ENCODE measurements at regions not wholly inside any gene's neighbourhood (a gene's known extent, or its start where the extent isn't known, plus 50 kb on each side); places are given as distances from the start of the nearest gene placed in this dataset.

DNA sequence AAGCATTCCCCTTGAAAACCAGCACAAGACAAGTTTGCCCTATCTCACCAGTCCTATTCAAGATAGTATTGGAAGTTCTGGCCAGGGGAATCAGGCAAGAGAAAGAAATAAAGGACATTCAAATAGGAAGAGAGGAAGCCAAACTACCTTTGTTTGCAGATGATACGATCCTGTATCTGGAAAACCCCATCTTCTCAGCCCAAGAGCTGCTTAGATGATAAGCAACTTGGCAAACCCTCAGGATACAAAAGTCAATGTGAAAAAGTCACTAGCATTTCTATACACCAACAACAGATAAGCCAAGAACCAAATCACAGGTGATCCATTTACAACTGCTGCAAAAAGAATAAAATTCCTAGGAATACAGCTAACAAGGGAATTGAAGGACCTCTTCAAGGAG, 403.7 kb upstream of the AZI2 start:
- in situ Hi-C loops (cut with MboI; ENCODE audit: low pct_ligation_motif_present in 1 of 4, low pct_unique_long_range_greater_than_20kb in 1 of 4, low sequenced_read_pairs in 3 of 4): no loop called here
- intact Hi-C loops (cut with DNase I; ENCODE audit: low total_unique reads): no loop called here
- Histone ChIP-seq H3K4me1 (no peaks in the 10 kb centered on the region), H3K27me3 (no peaks in the 10 kb centered on the region), H3K36me3 (no peaks in the 10 kb centered on the region), H3K9me3 (peaks cover 6 to 13% of the 10 kb centered on the region in 2 donors), H3K27ac (no peak overlapping the region), H3K4me3 (no peak overlapping the region)
- 72 to 80% methylated on average over 1 of the region's 1 CpG for WGBS, 2 donors (ENCODE audit: low coverage in 1 of 2)
- no peak for TF ChIP-seq POLR2A (IDR thresholded peaks at IDR 0.05)
- TF ChIP-seq EP300 (IDR thresholded peaks at IDR 0.05; ENCODE audit: low read depth): no peak
- TF ChIP-seq, protein P1, sequence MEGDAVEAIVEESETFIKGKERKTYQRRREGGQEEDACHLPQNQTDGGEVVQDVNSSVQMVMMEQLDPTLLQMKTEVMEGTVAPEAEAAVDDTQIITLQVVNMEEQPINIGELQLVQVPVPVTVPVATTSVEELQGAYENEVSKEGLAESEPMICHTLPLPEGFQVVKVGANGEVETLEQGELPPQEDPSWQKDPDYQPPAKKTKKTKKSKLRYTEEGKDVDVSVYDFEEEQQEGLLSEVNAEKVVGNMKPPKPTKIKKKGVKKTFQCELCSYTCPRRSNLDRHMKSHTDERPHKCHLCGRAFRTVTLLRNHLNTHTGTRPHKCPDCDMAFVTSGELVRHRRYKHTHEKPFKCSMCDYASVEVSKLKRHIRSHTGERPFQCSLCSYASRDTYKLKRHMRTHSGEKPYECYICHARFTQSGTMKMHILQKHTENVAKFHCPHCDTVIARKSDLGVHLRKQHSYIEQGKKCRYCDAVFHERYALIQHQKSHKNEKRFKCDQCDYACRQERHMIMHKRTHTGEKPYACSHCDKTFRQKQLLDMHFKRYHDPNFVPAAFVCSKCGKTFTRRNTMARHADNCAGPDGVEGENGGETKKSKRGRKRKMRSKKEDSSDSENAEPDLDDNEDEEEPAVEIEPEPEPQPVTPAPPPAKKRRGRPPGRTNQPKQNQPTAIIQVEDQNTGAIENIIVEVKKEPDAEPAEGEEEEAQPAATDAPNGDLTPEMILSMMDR (IDR thresholded peaks at IDR 0.05): no peak
- no peak for TF ChIP-seq POLR2AphosphoS5 (IDR thresholded peaks at IDR 0.05)
- no peak for DNase-seq

DNA sequence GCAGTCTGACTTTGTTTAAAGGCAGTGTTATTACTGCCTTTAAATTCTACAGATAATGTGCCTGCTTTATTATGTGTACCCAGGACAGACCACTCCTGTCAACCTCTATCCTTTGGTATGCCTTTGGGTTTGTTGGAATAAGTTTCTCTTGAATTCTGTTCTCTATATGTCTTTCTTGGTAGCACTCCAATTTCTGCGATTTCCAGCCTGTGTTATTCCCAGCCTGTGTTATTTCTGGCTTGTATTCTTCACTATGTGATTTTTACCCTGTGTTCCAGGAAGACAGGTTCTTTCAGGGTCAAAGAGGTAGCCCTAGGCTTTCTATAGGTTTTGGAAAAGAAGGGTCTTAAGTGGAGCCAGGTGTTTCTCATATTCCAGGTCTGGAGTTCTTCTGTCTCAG, 407.4 kb upstream of the AZI2 start:
- WGBS, 2 donors (ENCODE audit: low coverage in 1 of 2): 68 to 86% methylated on average over 1 of the region's 1 CpG
- Histone ChIP-seq H3K4me1 (no peaks in the 10 kb centered on the region), H3K9me3 (peaks cover 0 to 1% of the 10 kb centered on the region in 2 donors), H3K27ac (no peak overlapping the region), H3K27me3 (no peaks in the 10 kb centered on the region), H3K36me3 (no peaks in the 10 kb centered on the region), H3K4me3 (no peak overlapping the region)
- TF ChIP-seq, protein P1 (IDR thresholded peaks at IDR 0.05): no peak
- TF ChIP-seq POLR2AphosphoS5 (IDR thresholded peaks at IDR 0.05) (no peak), POLR2A (IDR thresholded peaks at IDR 0.05) (no peak), EP300 (IDR thresholded peaks at IDR 0.05; ENCODE audit: low read depth) (no peak)
- no peak for DNase-seq
- intact Hi-C loops (cut with DNase I; ENCODE audit: low total_unique reads): no loop called here
- in situ Hi-C loops (cut with MboI; ENCODE audit: low pct_ligation_motif_present in 1 of 4, low pct_unique_long_range_greater_than_20kb in 1 of 4, low sequenced_read_pairs in 3 of 4): no loop called here

DNA sequence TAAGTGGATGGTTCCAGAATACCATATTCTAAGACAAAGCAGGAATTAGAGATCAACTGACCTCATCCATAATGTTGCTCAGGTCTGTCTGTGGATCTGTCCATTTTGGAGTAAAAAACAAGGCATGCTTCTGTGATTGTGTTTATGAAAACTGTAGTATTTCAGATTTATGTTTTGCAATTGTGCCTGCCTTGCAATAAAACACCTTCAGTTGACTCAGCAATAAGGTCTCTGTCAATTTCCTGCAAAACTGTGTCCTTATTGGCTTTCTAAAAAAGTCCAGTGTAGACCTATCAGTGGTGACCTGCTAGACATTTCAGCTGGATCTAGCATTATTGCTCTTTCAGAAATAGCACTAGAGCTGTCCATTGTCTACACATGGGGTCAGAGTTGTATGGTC, 409.5 kb upstream of the AZI2 start:
- no peaks in the 10 kb centered on the region for H3K9me3 ChIP-seq
- no peak for DNase-seq
- H3K4me3 ChIP-seq: no peak overlapping the region
- no peaks in the 10 kb centered on the region for H3K4me1 ChIP-seq
- no peaks in the 10 kb centered on the region for H3K36me3 ChIP-seq
- no peak for TF ChIP-seq POLR2A (IDR thresholded peaks at IDR 0.05)
- TF ChIP-seq POLR2AphosphoS5 (IDR thresholded peaks at IDR 0.05): no peak
- TF ChIP-seq, protein P1 (IDR thresholded peaks at IDR 0.05): no peak
- TF ChIP-seq EP300 (IDR thresholded peaks at IDR 0.05; ENCODE audit: low read depth): no peak
- in situ Hi-C loops (cut with MboI; ENCODE audit: low pct_ligation_motif_present in 1 of 4, low pct_unique_long_range_greater_than_20kb in 1 of 4, low sequenced_read_pairs in 3 of 4) (no loop called here), intact Hi-C loops (cut with DNase I; ENCODE audit: low total_unique reads) (no loop called here)
- H3K27ac ChIP-seq: no peak overlapping the region
- no peaks in the 10 kb centered on the region for H3K27me3 ChIP-seq

DNA sequence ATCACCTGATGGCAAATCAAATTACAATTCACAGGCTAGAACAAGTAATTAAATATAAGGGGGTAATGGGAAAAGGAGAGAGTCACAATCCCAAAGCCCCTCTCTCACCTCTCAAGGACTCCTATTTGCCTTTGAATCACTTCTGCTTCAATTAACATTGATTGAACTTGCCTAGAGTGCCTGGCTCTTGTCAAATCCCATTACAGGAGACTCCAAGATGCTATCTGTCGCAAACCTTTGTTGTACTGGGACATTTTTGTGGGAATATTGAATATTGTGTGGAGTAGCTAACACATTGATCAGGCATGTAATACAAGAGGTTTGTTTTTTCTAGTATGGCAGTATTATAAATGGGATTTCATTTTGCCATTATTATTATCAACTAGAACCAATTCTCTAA, 412.8 kb upstream of the AZI2 start:
- no peak for DNase-seq
- H3K27me3 ChIP-seq: no peaks in the 10 kb centered on the region
- intact Hi-C loops (cut with DNase I; ENCODE audit: low total_unique reads): no loop called here
- H3K27ac ChIP-seq: no peak overlapping the region
- WGBS, 2 donors (ENCODE audit: low coverage in 1 of 2): 83 to 100% methylated on average over 1 of the region's 1 CpG
- no peaks in the 10 kb centered on the region for H3K9me3 ChIP-seq
- in situ Hi-C loops (cut with MboI; ENCODE audit: low pct_ligation_motif_present in 1 of 4, low pct_unique_long_range_greater_than_20kb in 1 of 4, low sequenced_read_pairs in 3 of 4): no loop called here
- H3K4me3 ChIP-seq: no peak overlapping the region
- no peak for TF ChIP-seq POLR2AphosphoS5 (IDR thresholded peaks at IDR 0.05)
- no peak for TF ChIP-seq EP300 (IDR thresholded peaks at IDR 0.05; ENCODE audit: low read depth)
- TF ChIP-seq, protein P1 (IDR thresholded peaks at IDR 0.05): no peak
- TF ChIP-seq POLR2A (IDR thresholded peaks at IDR 0.05): no peak
- H3K4me1 ChIP-seq: no peaks in the 10 kb centered on the region
- H3K36me3 ChIP-seq: no peaks in the 10 kb centered on the region

All from transverse colon (tissue), 4 donors.